Peyer's patch (tissue), 4 donors: ENCODE measurements at regions not wholly inside any gene's neighbourhood (a gene's known extent, or its start where the extent isn't known, plus 50 kb on each side); places are given as distances from the start of the nearest gene placed in this dataset.
"Not testable (repeated sequence)": the region's sequence is repeated elsewhere in the genome, so short reads cannot be mapped to it uniquely, and the experiment has no call there.

Experiments
- POLR2A ChIP-seq, 2 donors: fragments of 450-650 bp; IDR thresholded peaks; one replicate each; pipeline ENCODE4 v1.5.1; 2017; ENCODE audit warnings: antibody characterized with exemption in 2 of 2, mild to moderate bottlenecking in 2 of 2, moderate library complexity in 2 of 2
- TF ChIP-seq, protein P1 (sequence below), 6 experiments: fragments of 450-650 bp in 4 of 6; fragments of 200-600 bp in 2 of 6; sonication (generic) in 1 of 6; IDR thresholded peaks; one replicate each; pipeline ENCODE4 v1.5.1; 2017 to 2019; ENCODE audit warnings: antibody characterized with exemption in 6 of 6, mild to moderate bottlenecking in 3 of 6, moderate library complexity in 1 of 6

DNA sequence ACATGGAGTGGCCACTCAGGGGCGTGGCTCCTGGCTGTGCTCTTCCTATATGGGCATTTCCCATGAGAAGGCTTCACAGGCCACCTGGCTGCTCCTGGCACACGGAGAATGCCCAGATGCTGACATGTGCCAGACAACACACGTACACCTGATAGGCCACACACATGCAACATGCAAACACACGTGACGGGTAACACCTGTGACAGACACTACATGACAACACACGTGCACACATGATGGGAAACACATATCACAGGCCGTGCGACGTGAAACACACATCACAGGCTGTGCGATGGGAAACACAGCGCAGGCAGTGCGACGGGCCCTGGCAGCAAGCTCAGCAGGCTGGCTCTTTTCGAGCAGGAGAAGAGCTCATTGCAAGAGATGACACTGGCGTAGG is 94.3 kb upstream of the HMX1 start:
- TF ChIP-seq, protein P1, sequence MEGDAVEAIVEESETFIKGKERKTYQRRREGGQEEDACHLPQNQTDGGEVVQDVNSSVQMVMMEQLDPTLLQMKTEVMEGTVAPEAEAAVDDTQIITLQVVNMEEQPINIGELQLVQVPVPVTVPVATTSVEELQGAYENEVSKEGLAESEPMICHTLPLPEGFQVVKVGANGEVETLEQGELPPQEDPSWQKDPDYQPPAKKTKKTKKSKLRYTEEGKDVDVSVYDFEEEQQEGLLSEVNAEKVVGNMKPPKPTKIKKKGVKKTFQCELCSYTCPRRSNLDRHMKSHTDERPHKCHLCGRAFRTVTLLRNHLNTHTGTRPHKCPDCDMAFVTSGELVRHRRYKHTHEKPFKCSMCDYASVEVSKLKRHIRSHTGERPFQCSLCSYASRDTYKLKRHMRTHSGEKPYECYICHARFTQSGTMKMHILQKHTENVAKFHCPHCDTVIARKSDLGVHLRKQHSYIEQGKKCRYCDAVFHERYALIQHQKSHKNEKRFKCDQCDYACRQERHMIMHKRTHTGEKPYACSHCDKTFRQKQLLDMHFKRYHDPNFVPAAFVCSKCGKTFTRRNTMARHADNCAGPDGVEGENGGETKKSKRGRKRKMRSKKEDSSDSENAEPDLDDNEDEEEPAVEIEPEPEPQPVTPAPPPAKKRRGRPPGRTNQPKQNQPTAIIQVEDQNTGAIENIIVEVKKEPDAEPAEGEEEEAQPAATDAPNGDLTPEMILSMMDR (IDR thresholded peaks at IDR 0.05), result not testable (repeated sequence)
- TF ChIP-seq POLR2A (IDR thresholded peaks at IDR 0.05), result not testable (repeated sequence)
